Activated effector memory CD4-positive, alpha-beta T cell treated with anti-CD3 and anti-CD28 coated beads, Interleukin-2, amount 50 U/mL, for 16 hours (primary cell): ENCODE measurements at regions not wholly inside any gene's neighbourhood (a gene's known extent, or its start where the extent isn't known, plus 50 kb on each side); places are given as distances from the start of the nearest gene placed in this dataset.

Experiments used
- DNase-seq: peaks from one replicate; pipeline ENCODE4 v3.0.0-alpha.2; 2020

- DNase-seq = no peak
Measured at GRCh38 chr2:146934921-146935320, 909.9 kb upstream of the ACVR2A start.

- no peak for DNase-seq
Measured at GRCh38 chr2:146931109-146931508, 913.7 kb upstream of the ACVR2A start.

DNA sequence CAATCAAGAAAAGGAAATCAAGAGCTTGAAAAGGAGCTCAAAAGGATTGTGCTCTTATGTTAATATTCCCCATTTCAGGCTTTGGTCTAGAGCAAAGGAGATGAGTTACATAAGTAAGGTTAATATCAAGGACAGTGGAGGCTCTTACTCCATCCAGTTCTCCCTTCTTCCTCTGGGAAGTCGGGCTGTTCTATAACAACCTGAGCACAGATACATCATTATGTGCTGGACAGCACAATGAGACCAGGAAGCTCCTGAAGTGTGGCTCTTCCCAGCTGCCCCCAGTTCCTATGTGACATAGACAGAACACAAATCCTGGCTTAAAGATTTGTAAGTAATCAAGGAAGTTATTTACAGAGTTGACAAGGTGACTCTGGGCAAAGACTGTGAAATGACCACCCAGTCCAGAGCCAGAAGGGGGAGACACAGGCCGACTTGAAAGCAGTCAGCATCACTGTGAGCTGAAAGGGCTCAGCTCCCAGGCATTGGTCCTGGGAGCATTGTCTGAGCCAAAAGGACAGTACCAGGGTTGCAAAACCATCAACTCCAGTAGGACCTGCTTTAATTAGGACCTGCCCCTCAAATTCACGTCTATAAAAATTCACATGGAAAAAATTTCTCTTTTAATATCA is 917.6 kb upstream of the ACVR2A start:
- no peak for DNase-seq

DNA sequence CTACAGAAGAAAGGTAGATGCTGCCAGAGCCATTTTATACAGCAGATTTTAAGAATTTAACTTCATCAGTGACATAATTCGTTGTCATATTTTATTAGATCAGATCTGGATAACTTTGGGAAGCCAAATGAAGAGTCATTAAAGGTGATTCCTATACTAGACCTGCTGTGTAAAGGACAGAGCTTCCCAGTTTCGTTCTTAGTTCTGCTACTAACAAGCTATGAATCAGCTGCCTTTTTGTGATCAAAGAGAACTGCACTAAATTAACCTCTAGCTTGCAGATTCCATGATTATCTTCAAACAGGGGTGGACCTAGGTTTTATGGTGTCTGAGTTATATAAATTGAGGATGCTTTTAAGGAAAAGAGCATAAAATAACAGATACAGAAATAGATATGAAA is 926.5 kb upstream of the ACVR2A start:
- DNase-seq = no peak

DNA sequence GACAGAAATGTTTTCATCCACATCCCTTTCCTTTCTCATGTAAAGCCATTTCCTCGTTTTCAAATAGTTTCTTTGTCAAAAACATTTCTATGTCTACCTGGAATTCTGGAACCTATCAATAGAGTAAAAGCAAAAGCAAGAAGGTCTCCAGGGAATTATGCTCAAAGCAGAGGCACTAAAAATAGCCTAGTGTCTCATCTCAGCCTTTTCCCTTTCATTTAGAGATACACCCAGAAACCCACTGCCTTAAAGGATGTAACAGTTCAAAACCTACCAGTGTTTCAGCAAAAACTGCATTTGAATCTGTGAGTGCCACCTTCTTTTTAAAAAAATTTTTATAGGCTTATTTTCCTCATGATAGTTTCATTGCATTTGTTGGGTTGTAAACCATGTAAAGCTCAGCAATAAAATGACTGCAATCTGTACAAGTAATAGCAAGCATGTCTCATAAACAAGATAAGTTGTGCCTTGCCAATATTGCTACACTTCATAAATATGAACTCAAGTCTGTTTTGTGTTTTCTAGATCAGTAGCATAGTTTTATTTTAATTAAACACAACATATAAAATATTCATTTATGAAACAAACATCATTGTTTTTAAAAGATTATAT is 927.3 kb upstream of the ACVR2A start:
- no peak for DNase-seq

DNA sequence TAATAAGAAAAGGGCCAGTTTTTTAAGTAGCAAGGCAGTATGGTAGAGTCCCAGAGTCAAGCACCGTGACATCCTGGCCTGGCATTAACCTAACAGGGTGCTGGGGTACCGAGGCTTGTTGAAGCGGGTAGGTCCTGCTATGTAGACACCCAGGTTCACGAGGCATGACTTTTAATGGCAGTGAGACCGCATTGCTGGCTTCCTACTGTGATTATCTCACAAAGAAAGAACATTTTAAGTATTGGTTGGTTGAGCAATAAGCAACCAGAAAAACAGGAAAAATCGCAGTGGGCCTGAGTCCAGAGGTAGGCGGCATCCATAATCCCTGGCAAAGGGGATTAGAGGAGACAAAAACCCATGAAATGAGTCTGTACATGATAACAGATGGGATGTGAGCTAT is 927.9 kb upstream of the ACVR2A start:
- no peak for DNase-seq

DNA sequence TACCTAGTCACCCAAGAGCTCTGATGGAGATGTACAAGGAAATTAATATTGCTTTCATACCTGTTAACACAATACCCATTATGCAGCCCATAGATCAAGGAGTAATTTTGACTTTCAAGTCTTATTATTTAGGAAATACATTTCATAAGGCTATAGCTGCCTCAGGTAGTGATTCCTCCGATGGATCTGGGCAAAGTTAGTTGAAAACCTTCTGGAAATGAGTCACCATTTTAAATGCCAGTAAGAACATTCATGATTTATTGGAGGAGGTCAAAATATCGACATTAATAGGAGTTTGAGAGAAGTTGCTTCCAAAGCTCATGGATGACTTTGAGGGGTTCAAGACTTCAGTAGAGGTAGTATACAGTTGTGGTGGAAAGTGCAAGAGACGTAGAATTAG is 931.4 kb upstream of the ACVR2A start:
- DNase-seq = no peak

- DNase-seq = no peak
Measured at GRCh38 chr2:146912536-146912935, 932.3 kb upstream of the ACVR2A start.

DNA sequence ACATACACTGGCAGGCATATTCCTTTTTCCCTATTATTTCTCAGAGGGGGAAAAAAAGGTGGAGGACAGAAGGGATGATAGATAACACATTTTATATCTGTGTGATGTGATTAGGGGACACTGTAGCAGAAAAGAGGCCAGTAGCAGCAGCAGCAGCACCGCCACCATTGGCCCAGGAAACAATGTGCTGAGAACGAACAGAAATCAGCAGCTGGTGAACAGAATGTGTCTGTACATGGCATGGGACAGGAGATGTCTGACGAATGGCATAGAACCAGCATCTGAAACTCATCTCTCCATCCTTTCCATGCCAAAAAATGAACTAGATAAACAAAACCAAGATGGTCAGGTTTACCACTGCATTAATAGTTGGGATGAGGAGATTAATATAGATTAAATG is 936.1 kb upstream of the ACVR2A start:
- DNase-seq = no peak

DNA sequence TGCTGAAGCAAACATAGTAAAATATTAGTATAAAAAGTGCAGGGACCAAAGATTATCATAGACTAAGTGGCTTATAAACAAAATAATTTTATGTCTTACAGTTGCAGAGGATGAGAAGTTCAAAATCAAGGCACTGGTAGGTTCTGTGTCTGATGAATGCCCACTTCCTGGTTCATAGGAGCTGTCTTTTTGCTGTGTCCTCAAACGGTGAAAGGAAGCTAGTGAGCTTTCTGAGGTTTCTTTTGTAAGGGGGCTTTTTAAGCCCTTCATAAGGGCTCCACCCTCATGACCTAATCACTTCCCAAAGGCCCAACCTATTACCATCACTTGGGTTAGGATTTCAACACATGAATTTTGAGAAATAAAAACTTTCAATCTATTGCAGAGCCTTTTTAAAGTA is 946.7 kb upstream of the ACVR2A start:
- DNase-seq = no peak

DNA sequence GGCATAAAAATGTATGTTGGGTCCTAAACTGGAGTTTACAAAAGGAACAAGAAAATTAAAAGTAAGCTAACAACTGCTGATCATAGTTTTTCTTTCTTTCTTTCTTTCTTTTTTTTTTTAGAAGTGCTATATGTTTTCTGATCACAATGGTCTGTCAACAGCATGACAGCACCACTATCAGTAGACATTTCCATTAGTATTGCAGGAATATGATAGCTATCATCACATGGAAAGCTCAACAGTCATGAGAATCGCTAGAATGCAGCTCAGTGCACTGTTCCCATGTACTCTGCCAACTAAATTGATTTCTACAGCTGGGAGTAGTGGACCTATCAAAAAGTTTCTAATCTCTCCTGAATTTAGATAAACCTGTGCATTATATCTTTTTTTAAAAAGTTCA is 950.3 kb upstream of the ACVR2A start:
- DNase-seq = no peak

GRCh38 chr2:146893500-146894041 is 951.3 kb upstream of the ACVR2A start:
- no peak for DNase-seq

DNA sequence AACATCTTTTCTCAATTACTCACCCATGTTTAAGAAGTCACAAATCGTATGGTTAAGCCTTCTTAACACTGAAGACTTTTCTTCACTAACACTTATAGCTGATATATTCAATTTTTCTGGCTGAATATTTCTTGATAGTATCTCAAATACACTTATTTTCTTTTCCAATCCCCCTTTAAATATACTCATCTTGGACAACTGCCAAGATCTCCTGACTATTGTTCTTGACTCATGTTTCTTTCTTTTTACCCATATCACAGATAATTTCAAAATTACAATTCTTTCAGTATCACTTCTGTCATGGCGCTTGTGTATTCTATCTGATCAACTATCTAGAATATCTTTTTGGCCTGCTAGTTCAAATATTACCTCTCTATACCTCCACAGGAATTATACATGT is 954.3 kb upstream of the ACVR2A start:
- no peak for DNase-seq

DNA sequence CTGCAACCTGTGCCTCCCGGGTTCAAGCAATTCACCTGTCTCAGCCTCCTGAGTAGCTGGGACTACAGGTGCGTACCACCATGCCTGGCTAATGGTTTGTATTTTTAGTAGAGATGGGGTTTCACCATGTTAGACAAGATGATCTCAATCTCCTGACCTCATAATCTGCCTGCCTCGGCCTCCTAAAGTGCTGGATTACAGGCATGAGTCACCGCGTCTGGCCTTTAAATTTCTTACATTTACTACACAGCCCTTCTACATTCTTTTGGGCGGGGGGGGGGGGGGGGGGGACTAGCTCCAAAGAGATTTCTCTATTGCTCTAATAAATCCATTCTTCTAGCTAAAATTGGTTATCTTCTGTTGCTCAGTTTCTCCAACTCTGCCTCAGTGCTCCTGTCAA is 964.9 kb upstream of the ACVR2A start:
- no peak for DNase-seq

- no peak for DNase-seq
Measured at GRCh38 chr2:146874260-146874658, 970.6 kb upstream of the ACVR2A start.

DNA sequence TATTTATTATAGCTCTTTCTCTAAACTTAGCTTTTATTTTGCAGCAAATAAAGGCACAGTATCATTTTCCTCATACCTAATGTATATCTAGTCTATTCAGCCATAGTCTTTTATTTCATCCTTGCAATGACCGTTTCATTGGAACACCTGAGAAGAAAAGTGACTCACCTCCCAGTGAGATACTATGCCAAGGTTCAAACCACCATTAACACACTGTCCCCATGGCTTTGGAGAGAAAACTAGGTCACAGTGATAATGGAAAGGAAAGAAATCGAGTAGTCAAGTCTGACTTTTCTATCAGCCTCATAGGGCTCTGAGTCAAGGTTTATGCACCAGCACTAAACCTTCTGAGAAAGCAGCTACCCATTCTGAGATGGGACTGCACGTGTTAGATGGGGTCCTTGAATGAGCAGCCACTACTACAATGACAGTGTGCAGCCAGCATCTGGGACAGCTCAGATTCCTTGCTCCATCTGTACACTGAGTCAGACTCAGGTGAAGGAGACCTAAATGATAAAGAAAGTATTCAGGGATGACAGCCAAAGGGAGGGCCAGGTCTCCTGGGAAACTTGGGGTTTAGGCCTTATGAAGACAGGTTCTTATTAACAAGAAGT is 971.1 kb upstream of the ACVR2A start:
- DNase-seq = no peak

DNA sequence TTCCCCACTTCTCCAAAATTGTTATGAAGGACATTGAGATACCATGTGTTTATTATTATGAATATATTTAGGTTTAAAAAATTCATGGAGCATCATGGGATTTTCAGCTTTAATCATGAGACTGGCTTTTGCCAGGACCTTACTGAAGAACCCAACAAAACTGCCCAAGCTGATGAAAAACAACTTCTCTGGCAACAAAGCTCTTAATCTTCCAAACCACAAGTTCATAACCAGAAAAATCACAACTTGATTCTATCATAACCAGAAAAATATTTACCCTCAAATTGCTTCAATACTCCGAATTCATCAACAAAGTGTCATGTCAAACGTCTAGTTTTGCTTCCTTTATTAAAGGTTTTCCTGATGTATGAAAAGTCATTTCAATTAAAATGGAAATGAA is 971.8 kb upstream of the ACVR2A start:
- DNase-seq = no peak

- no peak for DNase-seq
Measured at GRCh38 chr2:146870691-146871090, 974.1 kb upstream of the ACVR2A start.

GRCh38 chr2:146869328-146869727 is 975.5 kb upstream of the ACVR2A start:
- no peak for DNase-seq

- DNase-seq = no peak
Measured at GRCh38 chr2:146868051-146868450, 976.8 kb upstream of the ACVR2A start.

- no peak for DNase-seq
Measured at GRCh38 chr2:146867477-146867986, 977.3 kb upstream of the ACVR2A start.

GRCh38 chr2:146853741-146854444 is 990.9 kb upstream of the ACVR2A start:
- no peak for DNase-seq

GRCh38 chr2:146852661-146853060 is 992.2 kb upstream of the ACVR2A start:
- DNase-seq = no peak

DNA sequence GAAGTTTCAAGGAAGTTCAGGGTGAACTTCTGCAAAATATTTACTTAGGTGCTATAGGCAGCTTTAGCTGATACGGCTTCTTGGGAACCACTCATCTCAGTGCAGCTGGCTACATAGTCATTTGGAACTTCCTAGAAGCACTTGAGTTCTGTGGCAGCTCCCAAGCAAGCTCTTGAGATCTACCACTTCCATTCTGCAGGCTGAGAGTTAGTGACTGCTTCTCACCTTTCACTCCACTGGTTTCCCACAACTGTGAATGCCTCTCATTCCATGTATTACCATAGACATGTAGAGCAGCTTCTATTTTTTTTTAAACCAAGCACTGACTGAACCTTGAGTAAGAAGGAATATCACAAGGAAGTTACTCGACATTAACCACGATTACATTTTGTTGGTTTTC is 994.1 kb upstream of the ACVR2A start:
- DNase-seq = no peak
